Suppressor macrophage treated with lipopolysaccharide for 1 hour (primary cell): ENCODE measurements at regions not wholly inside any gene's neighbourhood (a gene's known extent, or its start where the extent isn't known, plus 50 kb on each side); places are given as distances from the start of the nearest gene placed in this dataset.
A peak's percentile ranks its signal among the peaks of the same experiment; 100 is the strongest.
"Not testable (repeated sequence)": the region's sequence is repeated elsewhere in the genome, so short reads cannot be mapped to it uniquely, and the experiment has no call there.

Experiments
- DNase-seq, 3 donors: peaks; one replicate each; pipeline ENCODE4 v3.0.0-alpha.2; 2020 to 2022

DNA sequence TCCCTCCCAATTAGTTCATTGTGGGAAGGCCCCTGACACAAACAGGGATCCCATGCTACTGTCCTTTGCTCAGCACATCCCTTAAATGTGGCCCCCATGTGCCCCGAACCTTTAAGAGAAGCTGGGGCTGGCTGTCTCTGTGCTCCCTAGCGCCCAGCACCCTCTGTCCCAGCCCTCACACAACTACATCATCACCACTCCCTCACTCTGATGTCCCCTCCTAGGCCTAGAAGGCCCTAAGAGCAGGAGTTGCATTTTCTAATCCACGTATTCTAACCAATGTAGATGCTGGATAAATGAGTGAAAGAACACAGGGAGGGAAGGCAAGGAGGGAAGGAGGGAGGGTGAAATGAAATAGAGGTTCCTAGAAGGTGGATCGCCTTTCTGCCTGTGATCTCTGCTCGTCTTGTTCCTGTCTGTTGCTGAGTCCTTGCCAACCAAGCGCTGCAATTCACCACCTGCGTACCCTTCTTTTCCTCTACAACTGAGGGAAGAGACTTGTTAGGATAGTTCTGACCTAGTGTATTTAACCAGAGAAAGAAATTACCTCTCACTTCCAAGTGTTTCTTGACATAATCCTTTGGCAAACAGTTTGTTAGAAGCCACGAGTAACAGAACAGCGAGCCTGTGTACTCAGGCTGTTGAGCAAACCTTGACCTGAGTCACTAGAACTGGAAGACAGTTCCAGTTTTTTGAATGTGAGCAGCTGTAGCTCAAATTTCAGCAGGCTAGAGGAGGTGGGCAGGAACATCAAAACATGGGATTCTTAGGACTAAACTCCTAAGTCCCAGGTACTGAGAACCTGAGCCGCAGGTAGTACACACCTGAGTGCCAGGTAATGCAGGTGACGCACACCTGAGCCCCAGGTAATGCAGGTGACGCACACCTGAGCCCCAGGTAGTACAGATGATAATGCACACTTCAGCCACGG, 181.5 kb upstream of the ID2 start:
- DNase-seq = peak in 2 of 3 donors; percentile 38 to 41

DNA sequence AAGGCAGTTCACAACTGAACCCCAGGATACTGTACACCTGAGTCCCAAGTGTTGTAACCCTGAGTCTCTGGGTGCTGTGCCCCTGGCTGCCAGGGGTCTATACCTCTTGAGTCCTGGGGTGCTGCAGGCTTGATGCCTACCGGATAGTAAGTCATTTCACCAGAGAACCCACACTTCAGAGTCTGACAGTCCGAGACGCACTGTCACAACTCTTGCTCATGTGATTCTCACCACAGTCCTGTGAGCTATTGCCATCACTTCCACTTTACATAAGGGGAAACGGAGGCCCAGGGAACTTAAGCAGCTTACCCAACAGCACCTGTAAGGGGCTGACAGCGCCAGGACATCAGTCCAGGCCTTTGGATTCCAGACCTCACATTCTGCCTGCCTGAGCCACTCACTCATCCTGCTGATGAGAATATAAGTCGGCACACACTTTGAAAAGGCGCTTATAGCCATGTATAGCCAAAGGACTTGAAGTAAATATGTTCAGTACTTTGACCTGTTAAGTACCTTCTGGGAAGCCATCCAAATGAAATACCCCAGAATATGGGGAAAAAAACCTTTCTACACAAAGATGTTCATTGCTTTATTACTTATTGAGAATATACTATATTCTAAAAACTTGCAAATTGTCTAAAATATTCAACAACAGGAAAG, 180.7 kb upstream of the ID2 start:
- DNase-seq = no peak

DNA sequence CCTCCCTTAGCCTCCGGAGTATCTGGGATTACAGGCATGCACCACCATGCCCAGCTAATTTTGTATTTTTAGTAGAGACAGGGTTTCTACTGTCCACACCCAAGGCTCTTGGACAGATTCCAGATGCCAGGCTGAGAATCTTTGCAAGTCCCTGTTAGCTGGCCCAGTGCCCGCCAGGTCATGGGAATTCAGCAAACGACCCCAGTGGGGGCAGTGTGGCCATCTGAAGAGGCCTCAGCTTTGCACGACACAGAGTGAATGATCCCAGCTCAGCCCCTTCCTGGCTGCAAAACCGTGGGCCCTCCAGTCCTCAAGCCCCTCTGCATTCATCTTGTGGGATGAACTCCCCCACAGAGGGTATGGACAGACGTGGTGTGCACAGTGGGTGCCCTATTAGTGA, 179.5 kb upstream of the ID2 start:
- no peak for DNase-seq

DNA sequence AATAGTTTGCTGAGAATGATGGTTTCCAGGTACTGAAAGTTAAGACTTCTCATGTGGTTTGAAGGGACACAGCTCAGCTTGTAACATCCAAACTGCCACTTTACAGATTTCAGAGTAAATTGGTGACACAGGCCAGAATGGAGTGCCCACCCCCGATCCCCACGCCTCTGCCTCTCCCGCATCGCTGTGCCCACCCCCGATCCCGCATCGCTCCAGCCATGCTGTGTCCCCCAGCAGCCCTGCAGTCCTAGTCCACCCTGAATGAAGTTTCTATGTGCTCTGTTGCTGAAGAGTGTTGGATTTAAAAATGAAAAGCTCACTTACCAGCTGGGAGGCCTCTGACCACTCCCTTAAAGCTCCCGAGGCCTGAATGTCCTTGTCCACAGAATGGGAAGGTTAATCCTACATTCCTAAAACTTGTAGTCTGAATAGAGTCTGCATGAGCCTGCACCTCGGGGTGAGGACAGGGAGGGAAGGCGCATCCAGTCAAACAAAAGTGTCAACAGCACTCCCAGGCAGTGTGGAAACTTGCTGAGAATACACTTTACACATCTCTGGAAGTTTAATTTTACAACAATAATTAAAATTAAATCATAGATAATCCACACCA, 176.4 kb upstream of the ID2 start:
- no peak for DNase-seq

GRCh38 chr2:8506746-8507145, 175.1 kb upstream of the ID2 start:
- DNase-seq = no peak

GRCh38 chr2:8508766-8509165, 173.1 kb upstream of the ID2 start:
- no peak for DNase-seq

GRCh38 chr2:8509621-8510020, 172.2 kb upstream of the ID2 start:
- no peak for DNase-seq

- DNase-seq = not testable (repeated sequence)
Observed at GRCh38 chr2:8510055-8510454, 171.8 kb upstream of the ID2 start.

DNA sequence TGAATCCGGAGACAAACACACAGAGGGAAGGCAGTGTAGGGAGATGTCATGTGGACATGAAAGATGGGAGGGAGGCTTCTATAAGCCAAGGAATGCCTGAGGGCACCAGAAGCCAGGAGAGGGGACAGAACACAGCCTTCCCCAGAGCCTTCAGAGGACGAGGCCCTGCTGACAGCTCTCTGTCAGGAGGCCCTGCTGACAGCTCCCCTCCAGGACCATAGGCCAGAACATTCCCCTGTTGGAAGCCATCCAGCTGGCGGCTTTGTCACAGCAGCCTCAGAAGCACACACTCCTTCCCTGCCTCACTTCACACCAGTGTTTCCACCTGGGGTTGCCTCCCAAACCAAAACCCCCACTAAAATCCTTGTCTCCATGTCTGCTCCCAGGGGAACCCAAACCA, 171.3 kb upstream of the ID2 start:
- DNase-seq = no peak

- peak; percentile 68 to 85 (median 79) for DNase-seq
Observed at GRCh38 chr2:8511868-8512612, 169.8 kb upstream of the ID2 start.

- no peak for DNase-seq
Observed at GRCh38 chr2:8513601-8514273, 168.1 kb upstream of the ID2 start.

- DNase-seq = no peak
Observed at GRCh38 chr2:8514274-8514662, 167.6 kb upstream of the ID2 start.

DNA sequence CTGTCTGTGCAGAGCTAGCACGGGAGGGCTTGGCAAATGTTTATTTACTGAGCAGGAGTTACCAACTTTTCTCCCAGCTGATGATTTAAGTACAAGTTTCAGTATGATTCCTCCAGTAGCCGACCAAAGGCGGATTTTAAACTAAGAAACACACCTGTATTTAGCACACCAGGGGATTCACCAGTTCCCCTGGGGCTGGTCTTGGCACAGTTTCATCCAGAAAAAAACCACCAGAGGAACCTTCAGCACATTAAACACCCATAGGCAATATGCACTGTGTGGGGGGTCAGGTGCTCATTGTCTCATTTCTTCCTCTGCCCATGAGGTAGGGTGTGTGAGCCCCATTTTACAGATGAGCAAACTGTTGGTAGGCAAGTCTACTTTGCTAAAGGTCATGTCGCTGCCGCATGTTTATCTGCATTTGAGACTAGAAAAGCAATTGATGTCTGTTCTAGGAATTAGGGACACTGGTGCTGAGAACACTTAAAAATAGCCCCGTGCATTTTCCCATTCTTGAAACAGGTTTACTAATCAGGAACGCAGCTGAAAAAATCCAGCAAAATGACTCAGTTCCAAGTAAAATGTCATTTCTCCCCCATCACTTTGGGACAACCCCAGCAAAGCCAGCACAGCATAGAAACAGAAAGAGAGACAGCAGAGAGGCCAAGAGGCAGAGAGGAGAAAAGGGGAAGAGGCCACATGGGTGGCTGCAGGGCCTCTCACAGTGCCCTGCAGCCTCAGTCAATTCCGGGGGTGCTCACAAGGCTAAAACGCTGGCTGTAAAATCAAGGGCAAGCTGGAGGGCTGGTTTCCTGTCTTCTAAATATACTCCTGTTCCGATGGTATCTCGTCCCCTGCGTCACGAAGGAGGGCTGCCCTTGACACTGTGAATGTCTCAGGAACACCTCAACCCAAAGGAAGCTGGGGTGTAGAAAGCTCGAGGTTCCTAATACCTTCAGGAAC, 166.8 kb upstream of the ID2 start:
- peak; percentile 88 to 96 (median 89) for DNase-seq

DNA sequence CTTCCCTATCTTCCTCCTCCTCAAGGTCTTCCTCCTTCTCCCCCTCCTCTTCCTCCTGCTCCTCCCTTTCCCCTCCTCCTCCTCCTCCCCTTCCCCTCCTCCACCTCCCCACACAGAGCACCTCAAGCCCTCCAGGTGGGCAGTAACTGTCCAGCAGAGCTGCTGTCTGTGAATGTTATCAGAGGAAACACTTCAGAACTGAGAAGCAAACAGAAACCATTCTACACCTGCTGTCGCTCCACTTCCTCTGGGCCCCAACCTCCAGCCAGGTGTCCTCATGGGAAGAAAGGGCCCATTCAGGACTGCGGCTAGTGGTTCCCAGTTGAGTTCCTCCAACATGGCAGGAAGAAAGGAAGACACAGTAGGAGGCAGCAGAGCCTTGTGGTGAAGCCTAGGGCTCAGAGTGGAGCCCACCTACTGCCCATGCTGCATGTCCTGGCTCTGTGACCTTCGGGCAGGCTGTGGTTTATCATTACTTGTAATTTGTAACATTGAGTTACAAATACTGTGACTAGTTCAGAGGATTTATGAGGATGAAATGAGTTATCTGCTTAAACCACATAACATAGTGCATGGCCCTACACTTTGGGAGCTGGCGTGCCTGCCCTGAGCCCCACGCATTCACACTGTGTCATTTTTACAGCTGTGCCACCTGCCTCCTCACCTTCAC, 165.9 kb upstream of the ID2 start:
- no peak for DNase-seq

- DNase-seq = no peak
Observed at GRCh38 chr2:8517850-8518498, 163.9 kb upstream of the ID2 start.

- DNase-seq = peak; percentile 39 to 57 (median 52)
Observed at GRCh38 chr2:8518979-8519668, 162.7 kb upstream of the ID2 start.

DNA sequence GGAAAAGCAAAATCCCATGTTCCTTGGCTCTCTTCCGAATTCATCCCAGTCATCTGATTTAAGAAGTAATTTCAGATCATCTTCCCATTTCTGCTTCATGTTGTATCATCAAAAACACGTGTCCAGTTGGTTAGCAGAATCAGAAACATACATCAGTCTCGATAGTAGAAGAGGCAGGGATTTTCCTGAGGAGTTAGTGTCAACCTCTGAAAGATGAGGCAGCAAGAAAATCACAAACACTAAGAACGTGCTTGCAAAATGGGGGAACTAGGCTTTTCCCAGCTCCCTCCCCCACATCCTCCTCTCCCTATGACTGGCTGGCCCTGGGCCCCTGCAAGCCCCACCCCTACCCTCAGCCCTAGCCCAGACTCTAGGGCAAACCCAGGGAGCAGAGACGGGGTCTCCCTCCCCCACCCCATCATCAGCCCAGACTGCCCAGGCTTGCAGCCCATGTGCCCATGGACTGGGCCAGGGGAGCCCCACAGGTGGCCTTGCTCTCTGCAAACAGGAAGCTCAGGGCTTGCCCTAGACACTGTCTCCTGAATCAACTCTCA, 161.0 kb upstream of the ID2 start:
- peak; percentile 90 to 97 (median 93) for DNase-seq

DNA sequence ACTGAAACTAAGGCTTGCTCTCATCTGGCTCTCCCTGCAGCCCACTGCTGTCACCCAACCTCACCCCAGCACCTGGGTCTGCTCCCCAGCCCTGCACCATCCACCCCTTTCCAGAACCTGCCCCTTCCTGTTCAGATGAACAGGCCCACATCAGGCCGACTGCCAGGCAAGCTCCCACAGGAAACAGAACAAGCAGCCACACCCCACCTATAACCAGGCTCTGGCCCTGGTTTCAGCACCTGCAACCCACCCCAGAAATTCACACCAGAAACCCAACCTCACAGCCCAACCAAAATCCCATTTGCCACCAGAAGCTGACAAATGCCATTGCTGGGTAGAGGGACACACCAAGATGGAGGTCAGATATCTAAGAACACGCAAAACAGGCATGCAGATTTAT, 159.2 kb upstream of the ID2 start:
- DNase-seq = no peak

GRCh38 chr2:8524388-8524787, 157.5 kb upstream of the ID2 start:
- DNase-seq = no peak
